ENCODE measurements at regions not wholly inside any gene's neighbourhood (a gene's known extent, or its start where the extent isn't known, plus 50 kb on each side); places are given as distances from the start of the nearest gene placed in this dataset.

- DNase-seq (ENCODE audit: low read depth), result no peak
- TF ChIP-seq CTCF (conservative IDR thresholded peaks at IDR 0.05; ENCODE audit: control insufficient read depth, insufficient read depth, low read depth, low read length), result no peak
- H3K4me3 ChIP-seq (ENCODE audit: control insufficient read depth, low read depth, low read length), result no peak overlapping the region
Observed at GRCh38 chr4:27518876-27519275, 658.2 kb downstream of the STIM2 start.

GRCh38 chr4:27524224-27524623 lies 663.6 kb downstream of the STIM2 start:
- no peak for DNase-seq (ENCODE audit: low read depth)
- no peak for TF ChIP-seq CTCF (conservative IDR thresholded peaks at IDR 0.05; ENCODE audit: control insufficient read depth, insufficient read depth, low read depth, low read length)
- no peak overlapping the region for H3K4me3 ChIP-seq (ENCODE audit: control insufficient read depth, low read depth, low read length)

GRCh38 chr4:27534488-27534887 lies 673.8 kb downstream of the STIM2 start:
- H3K4me3 ChIP-seq (ENCODE audit: control insufficient read depth, low read depth, low read length), result no peak overlapping the region
- no peak for DNase-seq (ENCODE audit: low read depth)
- no peak for TF ChIP-seq CTCF (conservative IDR thresholded peaks at IDR 0.05; ENCODE audit: control insufficient read depth, insufficient read depth, low read depth, low read length)

GRCh38 chr4:27568236-27568951 lies 707.8 kb downstream of the STIM2 start:
- no peak for DNase-seq (ENCODE audit: low read depth)
- no peak overlapping the region for H3K4me3 ChIP-seq (ENCODE audit: control insufficient read depth, low read depth, low read length)
- no peak for TF ChIP-seq CTCF (conservative IDR thresholded peaks at IDR 0.05; ENCODE audit: control insufficient read depth, insufficient read depth, low read depth, low read length)

- no peak for TF ChIP-seq CTCF (conservative IDR thresholded peaks at IDR 0.05; ENCODE audit: control insufficient read depth, insufficient read depth, low read depth, low read length)
- DNase-seq (ENCODE audit: low read depth), result no peak
- H3K4me3 ChIP-seq (ENCODE audit: control insufficient read depth, low read depth, low read length), result no peak overlapping the region
Observed at GRCh38 chr4:27568952-27569319, 708.3 kb downstream of the STIM2 start.

GRCh38 chr4:27574743-27575142 lies 714.1 kb downstream of the STIM2 start:
- TF ChIP-seq CTCF (conservative IDR thresholded peaks at IDR 0.05; ENCODE audit: control insufficient read depth, insufficient read depth, low read depth, low read length), result no peak
- H3K4me3 ChIP-seq (ENCODE audit: control insufficient read depth, low read depth, low read length), result no peak overlapping the region
- no peak for DNase-seq (ENCODE audit: low read depth)

- no peak overlapping the region for H3K4me3 ChIP-seq (ENCODE audit: control insufficient read depth, low read depth, low read length)
- TF ChIP-seq CTCF (conservative IDR thresholded peaks at IDR 0.05; ENCODE audit: control insufficient read depth, insufficient read depth, low read depth, low read length), result no peak
- no peak for DNase-seq (ENCODE audit: low read depth)
Observed at GRCh38 chr4:27577951-27578350, 717.3 kb downstream of the STIM2 start.

Measured in fibroblast of mammary gland (primary cell).